ENCODE measurements at regions not wholly inside any gene's neighbourhood (a gene's known extent, or its start where the extent isn't known, plus 50 kb on each side); places are given as distances from the start of the nearest gene placed in this dataset.
"Not testable (repeated sequence)": the region's sequence is repeated elsewhere in the genome, so short reads cannot be mapped to it uniquely, and the experiment has no call there.

DNA sequence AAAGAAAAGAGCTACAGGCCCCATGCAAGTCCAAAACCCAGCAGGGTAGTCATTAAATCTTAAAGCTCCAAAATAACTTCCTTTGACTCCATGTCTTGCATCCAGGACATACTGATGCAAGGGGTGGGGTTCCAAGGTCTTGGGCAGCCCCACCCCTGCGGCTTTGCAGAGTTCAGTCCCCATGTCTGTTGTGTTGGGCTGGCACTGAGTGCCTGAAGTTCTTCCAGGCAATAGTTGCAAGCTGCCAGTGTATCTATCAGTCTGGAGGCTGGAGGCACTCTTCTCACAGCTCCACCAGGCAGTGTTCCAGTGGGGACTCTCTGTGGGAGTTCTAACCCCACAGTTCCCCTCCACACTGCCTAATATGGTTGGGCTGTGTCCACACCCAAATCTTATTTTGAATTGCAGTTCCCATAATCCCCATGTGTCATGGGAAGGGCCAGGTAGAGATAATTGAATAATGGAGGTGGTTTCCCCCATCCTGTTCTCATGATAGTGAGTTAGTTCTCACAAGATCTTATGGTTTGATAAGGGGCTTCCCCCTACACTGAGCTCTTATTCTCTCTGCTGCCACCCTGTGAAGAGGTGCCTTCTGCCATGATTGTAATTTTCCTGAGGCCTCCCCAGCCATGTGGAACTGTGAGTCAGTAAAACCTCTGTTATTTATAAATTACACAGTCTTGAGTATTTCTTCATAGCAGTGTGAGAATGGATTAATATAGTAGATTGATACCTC lies 237.5 kb upstream of the ADRA1B start:
- intact Hi-C loops (cut with micrococcal nuclease): no loop called here

DNA sequence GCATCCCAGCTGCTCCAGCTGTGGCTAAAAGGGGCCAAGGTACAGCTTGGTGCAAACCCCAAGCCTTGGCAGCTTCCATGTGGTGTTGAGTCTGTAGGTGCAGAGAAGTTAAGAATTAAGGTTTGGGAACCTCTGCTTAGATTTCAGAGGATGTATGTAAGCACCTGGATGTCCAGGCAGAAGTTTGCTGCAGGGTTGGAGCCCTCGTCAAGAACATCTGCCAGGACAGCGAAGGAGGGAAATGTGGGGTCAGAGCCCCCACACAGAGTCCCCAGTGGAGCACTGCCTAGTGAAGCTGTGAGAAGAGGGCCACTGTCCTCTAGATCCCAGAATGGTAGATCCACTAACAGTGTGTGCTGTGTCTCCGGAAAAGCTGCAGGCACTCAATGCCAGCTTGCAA lies 236.2 kb upstream of the ADRA1B start:
- intact Hi-C loops (cut with micrococcal nuclease): no loop called here

GRCh38 chr5:159681661-159682060 lies 234.6 kb upstream of the ADRA1B start:
- intact Hi-C loops (cut with micrococcal nuclease): no loop called here

- intact Hi-C loops (cut with micrococcal nuclease): no loop called here
Observed at GRCh38 chr5:159682623-159683022, 233.7 kb upstream of the ADRA1B start.

DNA sequence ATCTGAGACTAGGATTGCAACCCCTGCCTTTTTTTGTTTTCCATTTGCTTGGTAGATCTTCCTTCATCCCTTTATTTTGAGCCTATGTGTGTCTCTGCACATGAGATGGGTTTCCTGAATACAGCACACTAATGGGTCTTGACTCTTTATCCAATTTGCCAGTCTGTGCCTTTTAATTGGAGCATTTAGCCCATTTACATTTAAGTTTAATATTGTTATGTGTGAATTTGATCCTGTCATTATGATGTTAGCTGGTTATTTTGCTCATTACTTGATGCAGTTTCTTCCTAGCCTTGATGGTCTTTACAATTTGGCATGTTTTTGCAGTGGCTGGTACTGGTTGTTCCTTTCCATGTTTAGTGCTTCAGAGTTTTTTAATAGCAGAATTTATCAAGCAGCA lies 228.4 kb upstream of the ADRA1B start:
- intact Hi-C loops (cut with micrococcal nuclease): not testable (repeated sequence)

GRCh38 chr5:159695741-159696294 lies 220.5 kb upstream of the ADRA1B start:
- intact Hi-C loops (cut with micrococcal nuclease): no loop called here

DNA sequence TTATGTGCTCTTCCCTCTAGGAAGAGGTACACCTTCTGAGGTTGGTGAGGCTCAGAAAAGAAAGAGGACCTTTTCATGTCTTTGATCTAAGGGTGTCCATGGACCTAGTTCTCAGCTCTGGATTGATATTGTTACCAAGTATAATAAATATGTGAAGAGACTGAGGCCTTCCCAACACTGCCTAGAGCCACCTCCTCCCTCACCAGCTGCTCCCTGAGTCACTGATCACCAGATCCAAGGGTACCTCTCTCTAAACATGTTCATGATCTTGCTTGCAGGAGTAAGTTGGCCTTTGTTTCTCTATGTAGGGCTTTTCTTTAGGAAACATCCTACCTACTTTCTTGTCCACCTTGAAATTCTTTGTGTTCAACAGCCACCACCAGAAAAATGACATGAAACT lies 218.8 kb upstream of the ADRA1B start:
- intact Hi-C loops (cut with micrococcal nuclease): no loop called here

DNA sequence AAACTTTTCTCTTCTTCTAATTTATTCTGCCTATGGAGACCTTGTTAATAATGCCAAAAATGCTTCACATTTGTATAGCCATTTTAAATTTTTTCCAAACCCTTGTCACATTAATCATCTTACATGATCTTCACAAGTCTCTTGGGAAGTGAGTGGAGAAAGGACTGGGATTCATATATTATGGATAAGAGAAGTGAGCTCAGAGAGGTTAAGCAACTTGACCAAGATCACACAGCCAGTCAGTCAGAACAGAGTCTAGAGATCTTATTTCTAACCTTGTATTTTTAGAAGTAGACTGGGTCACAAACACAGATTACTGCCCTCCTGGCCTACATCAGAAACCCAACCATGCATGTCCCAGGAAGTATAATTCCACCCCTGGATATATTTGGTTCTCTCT lies 218.0 kb upstream of the ADRA1B start:
- intact Hi-C loops (cut with micrococcal nuclease): no loop called here

- intact Hi-C loops (cut with micrococcal nuclease): no loop called here
Observed at GRCh38 chr5:159700016-159700415, 216.3 kb upstream of the ADRA1B start.

DNA sequence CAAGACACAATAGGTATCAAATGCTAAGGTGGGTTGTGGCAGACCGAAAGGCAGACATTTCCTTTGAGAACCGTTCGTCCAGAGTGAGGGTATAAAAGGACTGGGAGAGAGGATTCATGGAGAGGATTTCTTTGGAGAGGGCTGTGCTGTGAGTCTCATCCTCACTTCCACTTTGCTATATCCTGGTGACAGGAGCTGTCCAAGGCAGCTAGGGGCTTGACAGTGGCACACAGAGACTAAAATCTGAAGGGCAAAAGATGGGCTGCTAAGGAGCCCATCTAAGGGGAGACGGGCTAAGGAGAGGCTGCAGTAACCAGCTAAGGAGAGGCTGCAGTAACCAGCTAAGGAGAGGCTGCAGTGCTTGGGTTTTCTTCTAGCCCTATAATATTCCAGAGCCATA lies 214.0 kb upstream of the ADRA1B start:
- intact Hi-C loops (cut with micrococcal nuclease): no loop called here

- intact Hi-C loops (cut with micrococcal nuclease): no loop called here
Observed at GRCh38 chr5:159702826-159703225, 213.5 kb upstream of the ADRA1B start.

DNA sequence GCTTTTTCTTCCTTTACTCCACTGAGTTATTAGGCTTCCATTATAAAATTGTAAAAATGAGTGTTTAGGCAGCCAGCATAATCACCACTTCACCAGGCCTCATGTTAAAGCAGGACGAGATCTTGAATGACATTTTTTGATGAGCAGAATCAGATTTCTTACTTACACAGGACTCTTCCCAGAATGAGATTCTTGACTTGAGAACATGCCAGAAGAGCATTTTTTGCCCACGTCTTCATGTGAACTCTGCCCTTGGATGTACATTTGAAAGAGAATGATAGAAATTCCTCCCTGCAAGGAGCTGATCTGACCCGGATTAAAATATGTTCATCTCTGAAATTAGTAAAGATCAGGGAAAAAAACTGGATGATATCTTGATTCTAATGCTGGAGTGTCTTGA lies 212.1 kb upstream of the ADRA1B start:
- intact Hi-C loops (cut with micrococcal nuclease): no loop called here

GRCh38 chr5:159705948-159706347 lies 210.3 kb upstream of the ADRA1B start:
- intact Hi-C loops (cut with micrococcal nuclease): no loop called here

DNA sequence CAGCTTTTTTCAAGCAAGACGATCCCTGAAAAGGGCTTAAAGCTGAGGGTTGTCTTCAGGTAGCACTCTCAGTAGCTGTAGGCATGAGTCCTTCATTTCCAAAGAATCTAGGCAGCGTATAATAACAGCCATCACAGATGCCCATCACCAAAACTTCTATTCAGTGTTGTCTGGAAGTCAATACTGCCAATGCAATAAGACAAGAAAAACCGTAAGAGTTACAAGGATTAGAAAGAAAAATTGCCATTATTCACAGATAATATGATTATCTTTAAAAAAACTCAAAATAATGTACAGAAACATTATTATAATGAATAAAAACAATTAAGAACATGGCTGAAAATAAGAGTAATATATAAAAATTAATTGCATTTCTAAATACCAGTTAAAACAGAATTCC lies 208.2 kb upstream of the ADRA1B start:
- intact Hi-C loops (cut with micrococcal nuclease): no loop called here

DNA sequence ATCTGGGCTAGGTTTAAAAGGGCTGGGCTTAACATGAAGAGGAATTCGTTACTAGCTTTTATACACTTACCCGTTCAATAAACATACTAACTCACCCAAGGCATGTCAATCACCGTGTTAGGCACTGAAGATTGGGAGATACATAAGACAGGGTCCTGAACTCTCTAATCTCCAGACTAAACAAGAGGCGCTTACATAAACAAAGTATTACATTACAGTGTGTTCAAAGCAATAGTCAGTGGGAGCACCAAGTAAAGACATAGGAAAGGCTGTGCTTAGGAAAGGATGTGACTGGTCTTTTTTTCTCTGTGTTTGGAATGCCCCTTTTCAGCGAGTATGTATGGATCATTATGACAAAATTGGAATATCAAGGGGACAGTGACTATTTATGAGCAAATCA lies 203.6 kb upstream of the ADRA1B start:
- intact Hi-C loops (cut with micrococcal nuclease): no loop called here

GRCh38 chr5:159713254-159713653 lies 203.0 kb upstream of the ADRA1B start:
- intact Hi-C loops (cut with micrococcal nuclease): no loop called here

DNA sequence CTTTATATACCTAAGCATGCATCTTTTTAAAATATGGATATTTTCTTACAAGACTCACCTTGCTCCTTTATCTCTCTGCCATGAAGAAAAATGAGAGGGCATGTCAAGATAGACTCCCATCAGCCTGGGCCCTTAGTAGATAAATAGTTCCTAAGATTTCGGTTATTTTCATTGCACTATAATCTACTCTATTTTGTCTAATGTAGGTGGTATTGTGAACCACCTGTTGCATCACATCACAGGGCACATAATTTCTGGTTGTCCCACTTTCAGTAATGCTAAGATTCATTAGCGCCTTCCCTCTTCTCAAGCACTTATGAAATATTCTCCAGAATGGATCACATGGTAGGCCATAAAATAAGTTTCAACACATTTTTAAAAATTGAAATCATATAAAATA lies 202.5 kb upstream of the ADRA1B start:
- intact Hi-C loops (cut with micrococcal nuclease): no loop called here

GRCh38 chr5:159725475-159725874 lies 190.8 kb upstream of the ADRA1B start:
- intact Hi-C loops (cut with micrococcal nuclease): no loop called here

DNA sequence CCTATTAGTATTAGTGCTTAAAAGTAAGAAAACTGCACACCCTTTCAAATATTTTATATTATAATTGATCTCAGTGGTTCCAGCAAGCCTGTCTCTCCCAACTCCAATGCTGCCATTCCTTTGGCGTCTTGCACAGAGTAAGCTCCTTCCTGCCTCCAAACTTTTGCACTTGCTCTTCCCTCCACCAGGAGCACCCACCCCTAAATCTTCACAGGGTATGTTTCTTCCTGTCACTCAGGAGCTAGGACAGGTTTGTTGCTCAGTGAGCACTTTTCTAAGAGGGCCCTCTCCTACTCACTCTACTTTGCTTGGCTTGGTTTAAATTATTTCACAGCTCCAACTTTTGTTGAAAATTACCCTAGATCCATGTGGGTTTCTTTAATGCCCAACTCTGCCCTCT lies 189.1 kb upstream of the ADRA1B start:
- intact Hi-C loops (cut with micrococcal nuclease): no loop called here

- intact Hi-C loops (cut with micrococcal nuclease): no loop called here
Observed at GRCh38 chr5:159730285-159730684, 186.0 kb upstream of the ADRA1B start.

GRCh38 chr5:159732220-159732619 lies 184.1 kb upstream of the ADRA1B start:
- intact Hi-C loops (cut with micrococcal nuclease): no loop called here

- intact Hi-C loops (cut with micrococcal nuclease): no loop called here
Observed at GRCh38 chr5:159734366-159734765, 181.9 kb upstream of the ADRA1B start.

DNA sequence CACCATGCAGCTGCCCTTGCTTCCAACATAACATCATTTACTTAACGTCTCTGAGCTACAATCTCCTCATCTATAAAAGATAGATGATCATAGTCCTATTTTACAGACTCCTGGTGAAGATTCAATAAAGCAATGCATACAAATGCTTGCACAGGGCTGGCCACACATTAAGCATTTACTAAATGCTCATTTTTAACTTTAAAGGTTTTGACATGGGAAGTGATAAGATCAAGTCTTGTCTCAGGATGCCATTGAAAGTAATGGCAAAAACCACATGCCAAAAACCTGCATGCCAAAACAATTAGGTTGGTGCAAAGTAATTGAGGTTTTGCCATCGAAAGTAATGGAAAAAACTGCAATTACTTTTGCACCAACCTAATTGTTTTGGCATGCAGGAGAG lies 181.2 kb upstream of the ADRA1B start:
- intact Hi-C loops (cut with micrococcal nuclease): no loop called here

All from T-helper 1 cell treated with Interleukin-12 subunit alpha and Interleukin-12 subunit beta and Interleukin-4 antibody, amounts not matched to agents 30 ng/mL and 1 ng/mL, for 36 hours (primary cell).